ENCODE measurements at regions not wholly inside any gene's neighbourhood (a gene's known extent, or its start where the extent isn't known, plus 50 kb on each side); places are given as distances from the start of the nearest gene placed in this dataset.

DNA sequence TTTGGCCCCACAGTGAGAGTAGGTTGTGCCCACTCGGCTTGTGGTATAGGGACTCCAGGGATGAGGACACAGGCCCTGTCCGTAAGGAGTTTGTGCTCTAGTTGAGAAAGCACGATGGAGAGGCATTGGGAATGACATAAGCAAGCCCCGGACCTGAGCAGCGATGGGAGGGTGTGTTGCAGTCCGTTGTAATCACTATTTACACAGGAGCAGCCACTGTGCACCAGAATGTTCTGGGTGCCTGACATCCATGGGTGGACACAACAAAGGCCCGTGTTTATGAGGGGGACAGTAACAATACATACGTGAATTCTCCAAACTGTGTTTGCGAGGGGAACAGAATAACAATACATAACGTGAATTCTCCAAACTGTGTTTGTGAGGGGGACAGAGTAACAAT is 86.8 kb downstream of the NPIPB11 start:
- TF ChIP-seq, protein P1, sequence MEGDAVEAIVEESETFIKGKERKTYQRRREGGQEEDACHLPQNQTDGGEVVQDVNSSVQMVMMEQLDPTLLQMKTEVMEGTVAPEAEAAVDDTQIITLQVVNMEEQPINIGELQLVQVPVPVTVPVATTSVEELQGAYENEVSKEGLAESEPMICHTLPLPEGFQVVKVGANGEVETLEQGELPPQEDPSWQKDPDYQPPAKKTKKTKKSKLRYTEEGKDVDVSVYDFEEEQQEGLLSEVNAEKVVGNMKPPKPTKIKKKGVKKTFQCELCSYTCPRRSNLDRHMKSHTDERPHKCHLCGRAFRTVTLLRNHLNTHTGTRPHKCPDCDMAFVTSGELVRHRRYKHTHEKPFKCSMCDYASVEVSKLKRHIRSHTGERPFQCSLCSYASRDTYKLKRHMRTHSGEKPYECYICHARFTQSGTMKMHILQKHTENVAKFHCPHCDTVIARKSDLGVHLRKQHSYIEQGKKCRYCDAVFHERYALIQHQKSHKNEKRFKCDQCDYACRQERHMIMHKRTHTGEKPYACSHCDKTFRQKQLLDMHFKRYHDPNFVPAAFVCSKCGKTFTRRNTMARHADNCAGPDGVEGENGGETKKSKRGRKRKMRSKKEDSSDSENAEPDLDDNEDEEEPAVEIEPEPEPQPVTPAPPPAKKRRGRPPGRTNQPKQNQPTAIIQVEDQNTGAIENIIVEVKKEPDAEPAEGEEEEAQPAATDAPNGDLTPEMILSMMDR (IDR thresholded peaks at IDR 0.05) = no peak
- no peak for TF ChIP-seq POLR2A (IDR thresholded peaks at IDR 0.05)

Data from tibial nerve (tissue), 3 donors.